ENCODE measurements at regions not wholly inside any gene's neighbourhood (a gene's known extent, or its start where the extent isn't known, plus 50 kb on each side); places are given as distances from the start of the nearest gene placed in this dataset.

DNA sequence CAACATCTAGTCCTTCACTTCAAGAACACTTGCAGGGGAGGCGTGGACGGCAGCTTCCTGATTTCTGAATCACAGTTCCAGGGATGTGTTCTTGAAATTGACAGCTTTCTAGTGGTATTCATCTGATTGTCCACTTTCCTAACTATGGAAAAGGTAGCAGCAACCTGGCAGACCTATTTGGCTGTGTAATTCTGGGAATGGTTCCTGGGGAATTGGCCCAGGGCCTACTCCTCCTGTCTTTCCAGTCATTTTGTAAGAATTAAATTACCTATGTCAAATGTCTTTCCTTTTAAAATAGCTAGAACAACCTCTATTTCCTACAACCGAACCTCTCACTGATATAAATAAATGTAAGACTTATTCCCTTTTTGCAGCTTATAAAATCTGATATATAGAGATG is 85.5 kb upstream of the RSPO3 start:
- no peak for DNase-seq
- H3K27me3 ChIP-seq: no peaks in the 10 kb centered on the region

DNA sequence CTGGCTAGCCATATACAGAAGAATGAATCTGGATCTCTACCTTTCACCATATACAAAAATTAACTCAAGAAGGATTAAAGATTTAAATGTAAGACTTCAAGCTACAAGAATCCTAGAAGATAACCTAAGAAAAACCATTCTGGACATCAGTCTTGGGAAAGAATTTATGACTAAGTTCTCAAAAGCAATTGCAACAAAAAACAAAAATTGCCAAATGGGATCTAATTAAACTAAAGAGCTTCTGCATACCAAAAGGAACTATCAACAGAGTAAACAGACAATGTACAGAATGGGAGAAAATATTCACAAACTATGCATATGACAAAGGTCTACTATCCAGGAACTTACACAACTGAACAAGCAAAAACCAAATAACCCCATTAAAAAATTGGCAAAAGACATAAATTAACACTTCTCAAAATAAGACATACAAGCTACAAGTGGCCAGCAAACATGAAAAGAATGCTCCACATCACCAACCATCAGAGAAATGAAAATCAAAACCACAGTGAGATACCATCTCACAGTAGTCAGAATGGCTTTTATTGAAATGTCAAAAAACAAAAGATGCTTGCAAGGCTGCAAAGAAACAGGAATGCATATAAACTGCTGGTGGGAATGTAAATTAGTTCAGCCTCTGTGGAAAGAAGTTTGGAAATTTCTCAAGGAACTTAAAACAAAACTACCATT is 66.8 kb upstream of the RSPO3 start:
- TF ChIP-seq POLR2A (IDR thresholded peaks at IDR 0.05) (no peak), CTCF (IDR thresholded peaks at IDR 0.05) (no peak)
- intact Hi-C loops (cut with DNase I; ENCODE audit: low total_unique reads): no loop called here
- no peaks in the 10 kb centered on the region for H3K27me3 ChIP-seq
- no peaks in the 10 kb centered on the region for H3K4me1 ChIP-seq
- DNase-seq: no peak
- H3K36me3 ChIP-seq: no peaks in the 10 kb centered on the region
- no peak overlapping the region for H3K4me3 ChIP-seq
- H3K27ac ChIP-seq: no peak overlapping the region
- H3K9me3 ChIP-seq: no peaks in the 10 kb centered on the region

More for the DNA sequence above, 85.5 kb upstream of the RSPO3 start:
- Histone ChIP-seq H3K4me1 (no peaks in the 10 kb centered on the region), H3K36me3 (no peaks in the 10 kb centered on the region), H3K4me3 (no peak overlapping the region), H3K27ac (no peak overlapping the region), H3K9me3 (no peaks in the 10 kb centered on the region)
- intact Hi-C loops (cut with DNase I; ENCODE audit: low total_unique reads): no loop called here
- TF ChIP-seq POLR2A (IDR thresholded peaks at IDR 0.05) (no peak), CTCF (IDR thresholded peaks at IDR 0.05) (no peak)

DNA sequence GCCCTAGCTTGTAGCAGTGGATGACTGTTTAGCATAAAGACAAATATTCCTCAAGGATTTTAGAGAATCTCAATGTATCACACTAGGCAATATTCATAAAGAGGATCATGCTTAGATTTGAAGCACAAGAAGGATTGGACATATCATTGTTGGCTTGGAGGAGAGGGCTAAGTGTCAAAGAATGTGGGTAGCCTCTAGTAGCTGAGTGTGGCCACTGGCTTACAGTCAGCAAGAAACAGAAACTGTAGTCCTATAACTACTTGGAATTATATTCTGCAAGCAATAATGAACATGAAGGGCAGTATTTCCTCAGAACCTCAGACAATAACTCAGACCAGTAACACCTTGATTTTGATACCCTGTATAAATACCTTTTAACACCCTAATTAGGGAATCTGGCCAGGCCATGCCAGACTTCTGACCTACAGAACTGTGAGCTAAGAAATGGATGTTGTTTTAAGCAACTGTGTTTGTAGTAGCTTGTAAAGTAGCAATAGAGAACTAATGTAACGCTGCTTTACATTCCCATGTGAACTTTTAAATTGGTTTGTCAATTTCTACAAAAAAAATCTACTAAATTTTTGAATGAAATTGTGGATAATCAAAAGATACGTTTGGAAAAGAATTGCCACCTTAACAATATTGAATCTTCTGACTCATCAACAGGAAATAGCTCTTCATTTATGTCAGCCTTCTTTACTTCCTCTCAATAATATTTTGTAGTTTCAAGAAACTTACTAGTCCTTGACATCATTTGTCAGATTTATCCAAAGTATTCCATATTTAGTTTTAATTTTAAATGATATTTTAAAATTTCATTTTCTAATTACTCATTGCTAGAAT is 65.2 kb upstream of the RSPO3 start:
- no peak for DNase-seq
- Histone ChIP-seq H3K36me3 (no peaks in the 10 kb centered on the region), H3K27ac (no peak overlapping the region), H3K4me3 (no peak overlapping the region), H3K27me3 (no peaks in the 10 kb centered on the region), H3K9me3 (no peaks in the 10 kb centered on the region), H3K4me1 (no peaks in the 10 kb centered on the region)
- intact Hi-C loops (cut with DNase I; ENCODE audit: low total_unique reads): no loop called here
- TF ChIP-seq CTCF (IDR thresholded peaks at IDR 0.05) (no peak), POLR2A (IDR thresholded peaks at IDR 0.05) (no peak)

DNA sequence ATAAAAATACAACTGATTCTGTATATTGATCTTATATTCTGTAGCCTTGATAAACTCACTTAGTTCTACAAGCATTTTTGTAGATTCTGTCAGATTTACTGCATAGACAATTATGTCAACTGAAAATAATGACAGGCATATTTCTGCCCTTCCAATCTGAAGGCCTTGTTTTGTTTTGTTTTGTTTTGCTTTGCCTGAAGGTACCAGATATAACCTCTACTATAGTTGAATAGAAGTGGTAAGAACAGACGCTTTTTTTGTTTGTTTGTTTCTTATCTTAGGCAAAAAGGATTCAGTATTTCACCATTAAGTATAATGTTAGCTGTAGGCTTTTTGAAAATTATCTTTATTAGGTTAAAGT is 64.6 kb upstream of the RSPO3 start:
- intact Hi-C loops (cut with DNase I; ENCODE audit: low total_unique reads): no loop called here
- H3K27ac ChIP-seq: no peak overlapping the region
- H3K36me3 ChIP-seq: no peaks in the 10 kb centered on the region
- no peaks in the 10 kb centered on the region for H3K27me3 ChIP-seq
- H3K4me3 ChIP-seq: no peak overlapping the region
- no peaks in the 10 kb centered on the region for H3K4me1 ChIP-seq
- TF ChIP-seq CTCF (IDR thresholded peaks at IDR 0.05) (no peak), POLR2A (IDR thresholded peaks at IDR 0.05) (no peak)
- no peak for DNase-seq
- H3K9me3 ChIP-seq: no peaks in the 10 kb centered on the region

DNA sequence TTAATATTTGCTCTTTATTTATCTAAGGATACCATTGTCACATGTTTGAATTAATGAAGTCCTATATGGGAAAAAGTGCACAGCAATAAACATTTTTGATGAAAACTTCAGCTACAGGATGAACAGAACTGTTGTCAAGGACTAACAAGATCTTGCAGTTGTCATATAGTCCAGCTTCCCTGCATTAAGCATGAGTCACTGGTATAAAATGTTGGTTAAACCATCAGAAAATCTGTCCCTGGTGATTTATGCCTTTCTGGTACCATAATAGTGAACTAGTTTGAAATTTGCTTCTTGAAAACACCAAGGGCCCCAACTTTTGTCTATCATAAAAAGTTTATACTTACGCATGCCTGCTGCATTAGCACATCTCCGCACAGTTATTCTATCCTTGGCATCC is 60.4 kb upstream of the RSPO3 start:
- H3K9me3 ChIP-seq: no peaks in the 10 kb centered on the region
- H3K27me3 ChIP-seq: no peaks in the 10 kb centered on the region
- TF ChIP-seq CTCF (IDR thresholded peaks at IDR 0.05) (no peak), POLR2A (IDR thresholded peaks at IDR 0.05) (no peak)
- no peak overlapping the region for H3K27ac ChIP-seq
- no peak overlapping the region for H3K4me3 ChIP-seq
- no peaks in the 10 kb centered on the region for H3K4me1 ChIP-seq
- intact Hi-C loops (cut with DNase I; ENCODE audit: low total_unique reads): no loop called here
- H3K36me3 ChIP-seq: no peaks in the 10 kb centered on the region
- DNase-seq: no peak
